ENCODE measurements at regions not wholly inside any gene's neighbourhood (a gene's known extent, or its start where the extent isn't known, plus 50 kb on each side); places are given as distances from the start of the nearest gene placed in this dataset.
"Not testable (repeated sequence)": the region's sequence is repeated elsewhere in the genome, so short reads cannot be mapped to it uniquely, and the experiment has no call there.

GRCh38 chr5:142259758-142260157 lies 65.1 kb downstream of the SPRY4 start:
- no peak for DNase-seq

- DNase-seq = no peak
These were observed 69.0 kb downstream of the SPRY4 start for GRCh38 chr5:142255831-142256230.

- DNase-seq = no peak
These were observed 70.4 kb downstream of the SPRY4 start for GRCh38 chr5:142254431-142254830.

- DNase-seq = no peak
These were observed 70.9 kb downstream of the SPRY4 start for GRCh38 chr5:142253938-142254337.

- DNase-seq = no peak
These were observed 74.7 kb downstream of the SPRY4 start for GRCh38 chr5:142250119-142250518.

DNA sequence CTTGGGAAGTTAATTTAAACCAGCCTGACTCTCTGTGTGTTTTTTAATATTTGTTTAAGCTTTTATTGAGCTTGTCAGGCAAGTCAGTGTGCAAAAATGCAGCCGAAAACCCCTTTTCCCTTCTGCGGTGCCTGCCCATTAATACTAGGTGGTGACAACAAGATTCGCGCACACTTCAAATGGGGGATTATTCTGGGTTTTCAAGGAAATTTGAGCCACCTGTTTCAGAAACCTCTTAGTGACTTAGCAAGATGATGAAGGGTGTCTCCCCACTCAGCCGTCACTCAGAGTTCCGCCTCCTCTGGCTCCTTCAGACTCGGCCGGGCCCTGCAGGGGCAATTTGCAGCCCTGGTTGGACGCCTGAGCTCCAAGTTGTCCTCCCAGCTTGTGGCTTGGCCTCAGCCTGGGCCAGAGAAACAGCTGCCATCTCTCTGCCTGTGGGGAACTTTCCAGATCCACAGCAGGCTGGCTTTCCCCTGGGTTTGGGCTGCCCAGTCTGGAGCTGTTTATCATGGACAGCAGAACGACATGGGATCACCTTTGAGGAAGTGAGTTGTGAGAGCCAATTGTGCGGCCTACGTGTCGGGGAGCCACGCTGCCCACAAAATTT lies 75.9 kb downstream of the SPRY4 start:
- peak; percentile 95 for DNase-seq

- peak; percentile 58 for DNase-seq
These were observed 78.6 kb downstream of the SPRY4 start for GRCh38 chr5:142246258-142246657.

DNA sequence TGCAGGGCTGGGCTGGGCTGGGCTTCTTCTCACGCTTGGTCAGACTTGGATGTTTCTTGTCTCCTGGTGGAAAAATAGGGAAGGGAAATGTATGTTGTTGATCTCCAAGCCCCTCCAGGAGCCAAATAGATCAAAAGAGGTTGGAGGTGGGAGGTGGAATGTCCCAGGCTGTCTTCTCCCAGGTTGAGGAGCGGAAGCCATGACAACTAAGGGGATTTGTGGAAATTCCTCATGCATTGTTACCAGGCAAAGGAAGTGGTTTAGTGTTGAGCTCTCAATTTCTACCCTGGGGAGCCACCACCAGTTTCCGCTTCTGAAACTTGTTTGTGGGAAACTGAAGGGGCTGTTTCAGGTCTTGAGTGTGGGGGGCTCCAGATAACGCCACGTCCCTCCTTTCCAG lies 79.0 kb downstream of the SPRY4 start:
- peak; percentile 25 for DNase-seq

GRCh38 chr5:142244440-142244839 lies 80.4 kb downstream of the SPRY4 start:
- DNase-seq = no peak

DNA sequence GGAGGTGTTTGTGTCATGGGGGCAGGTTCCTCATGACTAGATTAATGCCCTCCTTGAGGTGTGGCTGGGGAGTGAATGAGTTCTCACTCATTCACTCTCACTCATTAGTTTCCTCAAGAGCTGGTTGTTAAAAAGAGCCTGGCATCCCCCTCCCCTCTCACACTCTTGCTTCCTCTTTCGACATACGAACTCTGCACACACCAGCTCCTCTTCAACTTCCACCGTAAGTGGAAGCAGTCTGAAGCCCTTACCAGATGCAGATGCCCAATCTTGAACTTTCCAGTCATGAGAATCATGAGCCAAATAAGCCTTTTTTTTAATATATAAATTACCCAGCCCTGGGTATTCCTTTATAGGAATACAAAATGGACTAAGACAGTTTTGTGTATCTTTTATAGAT lies 82.5 kb downstream of the SPRY4 start:
- DNase-seq = no peak

DNA sequence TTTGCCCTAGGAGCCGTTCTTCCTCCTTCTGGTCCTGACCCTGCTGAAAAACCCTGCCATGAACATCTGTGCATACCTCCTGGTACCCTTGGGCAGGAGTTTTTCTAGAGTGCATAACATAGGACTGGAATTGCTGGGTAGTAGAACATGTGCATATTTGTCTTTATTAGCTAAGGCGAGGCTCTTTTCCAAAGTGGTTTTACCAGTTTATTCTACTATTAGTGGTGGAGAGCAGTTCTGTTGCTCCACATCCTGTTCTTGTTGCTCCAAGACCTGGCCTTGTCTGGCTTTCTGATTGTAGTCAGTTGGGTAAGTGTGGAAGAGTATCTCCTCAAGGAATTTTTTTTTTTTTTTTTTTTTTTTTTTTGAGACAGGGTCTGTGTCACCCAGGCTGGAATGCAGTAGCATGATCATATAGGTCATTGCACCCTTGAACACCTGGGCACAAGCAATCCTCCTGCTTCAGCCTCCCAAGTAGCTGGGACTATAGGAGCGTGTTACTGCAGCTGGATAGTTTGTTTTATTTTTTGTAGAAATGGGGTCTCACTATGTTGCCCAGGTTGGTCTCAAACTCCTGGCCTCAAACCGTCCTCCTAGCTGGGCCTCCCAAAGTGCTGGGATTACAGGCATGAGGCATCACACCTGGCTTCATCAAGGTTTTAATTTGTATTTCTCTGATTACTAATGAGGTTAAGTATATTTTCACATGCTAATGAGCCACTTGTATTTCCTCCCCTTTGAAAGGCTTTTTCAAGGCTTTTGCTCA lies 85.2 kb downstream of the SPRY4 start:
- no peak for DNase-seq

DNA sequence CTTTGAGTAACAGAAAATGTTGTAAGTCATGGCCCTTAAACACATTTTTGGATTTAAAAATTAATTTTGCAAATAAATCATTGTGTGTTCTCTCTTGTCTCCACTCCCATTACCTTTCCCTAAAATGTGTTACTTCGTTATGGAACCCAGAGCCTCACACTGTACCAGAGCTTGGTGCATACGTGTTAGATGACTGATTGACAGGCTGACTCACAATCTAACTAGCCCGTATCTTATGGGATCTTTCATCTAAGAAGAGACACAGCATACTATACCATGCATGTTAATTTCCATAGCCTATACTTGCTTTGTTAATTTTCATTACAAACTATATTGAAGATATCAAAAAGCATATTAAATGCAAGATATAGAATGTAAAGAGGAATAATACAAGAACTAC lies 87.1 kb downstream of the SPRY4 start:
- DNase-seq = no peak

DNA sequence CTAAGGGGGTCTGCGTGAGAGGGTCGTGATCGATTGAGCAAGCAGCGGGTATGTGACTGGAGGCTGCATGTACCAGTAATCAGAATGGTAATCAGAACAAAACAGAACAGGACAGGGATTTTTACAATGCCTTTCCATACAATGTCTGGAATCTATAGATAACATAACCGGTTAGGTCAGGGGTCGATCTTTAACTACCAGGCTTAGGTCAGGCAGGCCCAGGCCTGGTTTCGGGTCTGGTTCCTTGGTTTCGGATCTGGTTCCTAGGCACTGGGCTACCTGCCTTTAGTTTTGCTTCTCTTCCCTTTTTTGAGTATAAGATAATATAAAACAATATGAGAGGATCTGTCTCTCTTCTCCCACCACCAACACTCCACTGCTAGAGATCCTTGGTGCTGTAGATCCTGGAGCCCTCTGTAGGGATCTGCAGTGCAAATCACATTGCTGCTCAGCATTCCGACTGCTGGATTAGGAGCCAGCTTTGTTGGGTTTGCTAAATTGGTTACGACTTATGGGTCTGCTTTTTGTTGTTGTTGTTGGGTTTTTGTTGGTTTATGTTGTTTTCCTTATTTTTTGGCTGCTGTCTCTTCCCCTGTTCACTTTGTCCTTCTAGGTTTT lies 88.0 kb downstream of the SPRY4 start:
- DNase-seq = not testable (repeated sequence)

DNA sequence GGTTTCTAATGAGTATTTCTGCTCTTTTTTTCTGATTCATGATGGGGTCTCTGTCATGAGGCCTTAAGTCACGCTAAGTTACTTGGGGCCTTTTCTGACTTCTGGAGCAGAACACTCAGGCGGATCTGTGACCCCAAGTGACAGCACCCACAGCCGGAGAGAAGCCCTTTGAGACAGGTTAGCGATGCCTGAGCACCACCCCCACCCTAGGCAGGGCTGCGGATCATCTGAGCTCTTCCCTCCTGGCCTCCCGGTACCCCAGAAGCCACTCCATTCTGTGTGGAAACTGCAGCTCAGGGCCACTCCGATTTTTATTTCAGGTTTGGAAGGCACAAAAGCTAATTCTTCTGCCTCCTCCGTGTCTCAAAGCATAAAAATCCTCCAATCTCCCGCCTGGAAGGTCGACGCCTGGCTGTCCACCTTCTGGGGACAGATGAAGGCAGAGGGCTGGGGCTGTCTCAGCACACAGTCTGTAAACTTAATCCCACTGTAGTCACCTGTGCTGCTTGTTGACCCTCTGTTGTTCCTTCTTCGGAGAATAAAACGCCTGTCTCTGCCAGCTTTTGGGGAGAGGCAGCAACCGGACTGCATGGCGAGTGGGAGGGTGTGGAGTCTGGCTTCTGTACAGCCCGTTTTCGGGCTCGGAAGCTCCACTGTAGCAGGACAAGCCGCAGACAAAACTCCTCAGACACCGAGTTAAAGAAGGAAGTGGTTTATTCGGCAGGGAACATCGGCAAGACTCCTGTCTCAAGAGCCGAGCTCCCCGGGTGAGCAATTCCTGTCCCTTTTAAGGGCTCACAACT lies 88.8 kb downstream of the SPRY4 start:
- DNase-seq = no peak

- DNase-seq = no peak
These were observed 89.6 kb downstream of the SPRY4 start for GRCh38 chr5:142235050-142235797.

- no peak for DNase-seq
These were observed 91.5 kb downstream of the SPRY4 start for GRCh38 chr5:142233083-142234032.

- DNase-seq = not testable (repeated sequence)
These were observed 93.9 kb downstream of the SPRY4 start for GRCh38 chr5:142230949-142231348.

- DNase-seq = no peak
These were observed 99.7 kb downstream of the SPRY4 start for GRCh38 chr5:142225141-142225540.

DNA sequence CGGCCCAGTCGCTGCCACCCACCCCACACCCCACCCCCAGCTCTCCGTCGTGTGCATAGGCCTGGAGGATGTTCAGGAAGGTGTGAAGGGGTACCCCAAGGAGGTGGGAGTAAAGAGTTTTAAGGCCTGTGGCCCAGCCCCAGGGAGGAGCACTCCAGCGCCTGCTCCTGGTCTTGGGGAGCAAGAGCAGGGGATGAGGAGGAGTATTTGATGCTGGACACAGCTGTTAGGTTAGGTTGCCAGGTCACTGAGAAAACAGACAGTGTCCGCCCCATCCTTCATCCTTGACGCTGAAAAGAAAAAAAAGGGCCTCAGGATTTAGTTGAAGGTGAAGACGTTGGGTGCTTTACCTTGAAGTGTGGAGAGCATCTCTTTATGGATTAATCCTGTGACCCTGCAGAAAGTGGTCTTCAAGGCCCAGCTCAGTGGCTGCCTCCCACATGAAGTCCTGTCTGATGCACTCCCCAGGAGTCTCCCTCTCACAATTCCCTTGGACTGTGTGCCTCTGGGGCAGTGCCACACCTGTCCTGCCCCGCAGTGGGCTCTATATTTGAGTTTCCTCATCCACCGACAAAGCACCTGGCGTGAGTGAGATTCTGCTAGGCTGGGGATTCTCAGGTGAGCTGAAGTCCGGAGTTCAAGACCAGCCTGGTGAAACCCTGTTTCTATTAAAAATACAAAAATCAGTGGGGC lies 101.8 kb downstream of the SPRY4 start:
- DNase-seq = no peak

DNA sequence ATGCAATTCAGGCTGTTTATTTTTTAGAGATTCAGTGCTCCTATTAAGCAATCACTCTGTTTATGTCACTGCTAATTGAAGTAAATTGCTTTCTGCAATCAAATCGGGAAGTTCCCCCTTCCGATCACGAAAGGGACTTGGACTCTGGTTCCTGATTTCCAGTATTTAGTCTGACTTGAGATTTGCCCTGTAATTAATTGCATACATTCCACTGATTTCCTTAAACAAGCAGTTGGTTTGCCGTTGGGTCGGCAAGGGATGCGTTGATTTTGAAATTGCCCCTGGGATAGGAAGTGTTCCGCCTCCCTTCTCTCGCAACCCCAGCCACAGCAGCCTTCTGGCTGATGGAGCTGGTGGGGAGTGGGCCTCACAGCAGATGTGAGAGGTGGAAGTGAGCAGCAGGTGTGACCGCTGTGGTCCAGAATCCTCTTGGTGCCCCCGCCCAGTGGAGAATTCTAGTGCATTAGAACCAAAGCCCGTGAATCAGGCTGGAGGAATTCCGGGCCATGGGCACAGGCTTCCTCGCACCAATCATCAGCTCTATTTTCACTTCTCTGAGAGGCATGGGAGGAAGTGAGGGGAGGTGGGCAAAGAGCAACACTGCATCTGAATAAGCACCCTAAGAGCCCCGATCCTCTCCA lies 102.5 kb downstream of the SPRY4 start:
- DNase-seq = no peak

All from fibroblast of skin of right biceps (primary cell).